ENCODE measurements at regions not wholly inside any gene's neighbourhood (a gene's known extent, or its start where the extent isn't known, plus 50 kb on each side); places are given as distances from the start of the nearest gene placed in this dataset.

GRCh38 chr1:55569417-55569816 lies 354.3 kb upstream of the USP24 start:
- no peak for TF ChIP-seq CTCF (IDR thresholded peaks at IDR 0.05; ENCODE audit: extremely low read depth, missing control alignments)
- no peak for DNase-seq (ENCODE audit: low spot score)

- DNase-seq (ENCODE audit: low spot score), result no peak
- no peak for TF ChIP-seq CTCF (IDR thresholded peaks at IDR 0.05; ENCODE audit: extremely low read depth, missing control alignments)
Observed at GRCh38 chr1:55568732-55569131, 353.6 kb upstream of the USP24 start.

GRCh38 chr1:55560266-55560665 lies 345.1 kb upstream of the USP24 start:
- TF ChIP-seq CTCF (IDR thresholded peaks at IDR 0.05; ENCODE audit: extremely low read depth, missing control alignments), result no peak
- DNase-seq (ENCODE audit: low spot score), result no peak

- no peak for TF ChIP-seq CTCF (IDR thresholded peaks at IDR 0.05; ENCODE audit: extremely low read depth, missing control alignments)
- no peak for DNase-seq (ENCODE audit: low spot score)
Observed at GRCh38 chr1:55559842-55560241, 344.7 kb upstream of the USP24 start.

- TF ChIP-seq CTCF (IDR thresholded peaks at IDR 0.05; ENCODE audit: extremely low read depth, missing control alignments), result no peak
- DNase-seq (ENCODE audit: low spot score), result no peak
Observed at GRCh38 chr1:55559161-55559611, 344.0 kb upstream of the USP24 start.

- no peak for DNase-seq (ENCODE audit: low spot score)
- no peak for TF ChIP-seq CTCF (IDR thresholded peaks at IDR 0.05; ENCODE audit: extremely low read depth, missing control alignments)
Observed at GRCh38 chr1:55558515-55558914, 343.4 kb upstream of the USP24 start.

GRCh38 chr1:55555956-55556725 lies 341.0 kb upstream of the USP24 start:
- DNase-seq (ENCODE audit: low spot score), result no peak
- no peak for TF ChIP-seq CTCF (IDR thresholded peaks at IDR 0.05; ENCODE audit: extremely low read depth, missing control alignments)

All from GM20000 (cell line).